A673 (cell line): ENCODE measurements at regions not wholly inside any gene's neighbourhood (a gene's known extent, or its start where the extent isn't known, plus 50 kb on each side); places are given as distances from the start of the nearest gene placed in this dataset.

Experiments
- EZH2 ChIP-seq: fragments of 200-600 bp; sonication (generic); IDR thresholded peaks from 2 replicates; pipeline ENCODE4 v1.6.1; 2017; ENCODE audit warnings: borderline replicate concordance, low read depth, mild to moderate bottlenecking, mixed read lengths, antibody characterized with exemption, low read length; ENCODE audit not compliant: poor library complexity, severe bottlenecking
- TF ChIP-seq, protein P1 (sequence below): fragments of 300-800, 200-600 bp; sonication (generic); conservative IDR thresholded peaks from 2 replicates; pipeline ENCODE4 v1.5.1; 2017; ENCODE audit warnings: low read depth, mild to moderate bottlenecking, antibody characterized with exemption, low read length, moderate library complexity, mixed read lengths

DNA sequence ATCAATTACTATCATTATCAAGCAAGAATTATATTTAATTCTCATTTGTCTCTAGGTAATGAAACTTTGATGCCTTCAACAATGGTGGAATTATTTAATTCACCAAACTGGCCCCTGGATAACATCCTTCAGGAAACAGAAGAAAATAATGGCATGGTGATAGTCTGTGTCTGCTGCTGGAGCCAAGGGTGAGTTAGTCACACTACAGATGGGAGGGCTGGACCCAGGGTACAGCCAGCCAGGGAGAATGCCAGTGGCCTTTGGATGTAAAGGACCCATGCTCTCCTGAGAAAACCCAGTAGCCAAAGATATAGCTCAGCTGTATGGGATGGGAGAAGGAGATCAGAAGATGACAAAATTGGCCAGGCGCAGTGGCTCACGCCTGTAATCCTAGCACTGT lies 60.0 kb upstream of the CNKSR3 start:
- TF ChIP-seq, protein P1, sequence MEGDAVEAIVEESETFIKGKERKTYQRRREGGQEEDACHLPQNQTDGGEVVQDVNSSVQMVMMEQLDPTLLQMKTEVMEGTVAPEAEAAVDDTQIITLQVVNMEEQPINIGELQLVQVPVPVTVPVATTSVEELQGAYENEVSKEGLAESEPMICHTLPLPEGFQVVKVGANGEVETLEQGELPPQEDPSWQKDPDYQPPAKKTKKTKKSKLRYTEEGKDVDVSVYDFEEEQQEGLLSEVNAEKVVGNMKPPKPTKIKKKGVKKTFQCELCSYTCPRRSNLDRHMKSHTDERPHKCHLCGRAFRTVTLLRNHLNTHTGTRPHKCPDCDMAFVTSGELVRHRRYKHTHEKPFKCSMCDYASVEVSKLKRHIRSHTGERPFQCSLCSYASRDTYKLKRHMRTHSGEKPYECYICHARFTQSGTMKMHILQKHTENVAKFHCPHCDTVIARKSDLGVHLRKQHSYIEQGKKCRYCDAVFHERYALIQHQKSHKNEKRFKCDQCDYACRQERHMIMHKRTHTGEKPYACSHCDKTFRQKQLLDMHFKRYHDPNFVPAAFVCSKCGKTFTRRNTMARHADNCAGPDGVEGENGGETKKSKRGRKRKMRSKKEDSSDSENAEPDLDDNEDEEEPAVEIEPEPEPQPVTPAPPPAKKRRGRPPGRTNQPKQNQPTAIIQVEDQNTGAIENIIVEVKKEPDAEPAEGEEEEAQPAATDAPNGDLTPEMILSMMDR, result no peak
- TF ChIP-seq EZH2, result no peak
